Parathyroid adenoma (tissue), 2 donors: ENCODE measurements at regions not wholly inside any gene's neighbourhood (a gene's known extent, or its start where the extent isn't known, plus 50 kb on each side); places are given as distances from the start of the nearest gene placed in this dataset.

Source experiments
- H2AFZ ChIP-seq: fragments of 300-600 bp; sonication (generic); one replicate; pipeline ENCODE4 v1.7.0; 2017; ENCODE audit warnings: antibody characterized with exemption, mild to moderate bottlenecking
- H3K27ac ChIP-seq: fragments of 300-600 bp; sonication (generic); one replicate; pipeline ENCODE4 v1.7.0; 2017
- H3K27me3 ChIP-seq: fragments of 300-600 bp; sonication (generic); one replicate; pipeline ENCODE4 v1.7.0; 2017; ENCODE audit warnings: low read length; ENCODE audit not compliant: control insufficient read depth, insufficient read depth
- H3K36me3 ChIP-seq: fragments of 300-600 bp; sonication (generic); one replicate; pipeline ENCODE4 v1.7.0; 2017; ENCODE audit warnings: low read length; ENCODE audit not compliant: control insufficient read depth, insufficient read depth
- H3K4me1 ChIP-seq: fragments of 300-600 bp; sonication (generic); one replicate; pipeline ENCODE4 v1.7.0; 2017; ENCODE audit warnings: control low read depth
- H3K4me2 ChIP-seq: fragments of 300-600 bp; sonication (generic); one replicate; pipeline ENCODE4 v1.7.0; 2017; ENCODE audit warnings: low read length
- H3K4me3 ChIP-seq: fragments of 300-600 bp; sonication (generic); one replicate; pipeline ENCODE4 v1.7.0; 2017; ENCODE audit warnings: low read depth, low read length
- H3K79me2 ChIP-seq: fragments of 300-600 bp; sonication (generic); one replicate; pipeline ENCODE4 v1.7.0; 2017; ENCODE audit warnings: control low read depth
- H3K9ac ChIP-seq: fragments of 300-600 bp; sonication (generic); one replicate; pipeline ENCODE4 v1.7.0; 2017; ENCODE audit warnings: mild to moderate bottlenecking
- H3K9me3 ChIP-seq: fragments of 300-600 bp; sonication (generic); one replicate; pipeline ENCODE4 v1.7.0; 2017; ENCODE audit warnings: low read length; ENCODE audit not compliant: control insufficient read depth
- CTCF ChIP-seq: fragments of 300-600 bp; sonication (generic); IDR thresholded peaks from one replicate; pipeline ENCODE4 v1.7.0; 2017; ENCODE audit warnings: antibody characterized with exemption, mild to moderate bottlenecking
- donor health status: primary hyperparathyroidism.

- Histone ChIP-seq H3K27ac (no peak overlapping the region), H3K36me3 (no peaks in the 10 kb centered on the region), H3K4me3 (no peak overlapping the region), H3K27me3 (no peaks in the 10 kb centered on the region), H3K79me2 (no peaks in the 10 kb centered on the region), H3K4me1 (no peaks in the 10 kb centered on the region), H3K4me2 (no peak overlapping the region), H3K9ac (no peak overlapping the region), H2AFZ (peak overlapping the region; percentile 66), H3K9me3 (no peaks in the 10 kb centered on the region)
- TF ChIP-seq CTCF, result no peak
Measured at GRCh38 chr9:129242191-129242941, 64.3 kb upstream of the IER5L start.

- H3K4me3 ChIP-seq, result no peak overlapping the region
- no peaks in the 10 kb centered on the region for H3K4me1 ChIP-seq
- no peaks in the 10 kb centered on the region for H3K27me3 ChIP-seq
- H3K4me2 ChIP-seq, result no peak overlapping the region
- H3K27ac ChIP-seq, result no peak overlapping the region
- H3K36me3 ChIP-seq, result no peaks in the 10 kb centered on the region
- no peak overlapping the region for H2AFZ ChIP-seq
- H3K9ac ChIP-seq, result no peak overlapping the region
- H3K9me3 ChIP-seq, result no peaks in the 10 kb centered on the region
- H3K79me2 ChIP-seq, result no peaks in the 10 kb centered on the region
- TF ChIP-seq CTCF, result no peak
Measured at GRCh38 chr9:129241725-129242124, 63.7 kb upstream of the IER5L start.

GRCh38 chr9:129240581-129241211 is 62.6 kb upstream of the IER5L start:
- no peak overlapping the region for H2AFZ ChIP-seq
- no peaks in the 10 kb centered on the region for H3K79me2 ChIP-seq
- no peaks in the 10 kb centered on the region for H3K9me3 ChIP-seq

GRCh38 chr9:129239946-129240490 is 62.0 kb upstream of the IER5L start:
- H3K9ac ChIP-seq, result no peak overlapping the region
- H2AFZ ChIP-seq, result no peak overlapping the region
- no peaks in the 10 kb centered on the region for H3K27me3 ChIP-seq
- H3K36me3 ChIP-seq, result no peaks in the 10 kb centered on the region
- no peak overlapping the region for H3K4me3 ChIP-seq
- no peak overlapping the region for H3K4me2 ChIP-seq
- H3K79me2 ChIP-seq, result no peaks in the 10 kb centered on the region
- TF ChIP-seq CTCF, result no peak
- no peaks in the 10 kb centered on the region for H3K4me1 ChIP-seq
- no peak overlapping the region for H3K27ac ChIP-seq
- no peaks in the 10 kb centered on the region for H3K9me3 ChIP-seq

More at GRCh38 chr9:129240581-129241211, 62.6 kb upstream of the IER5L start:
- H3K4me2 ChIP-seq, result no peak overlapping the region
- H3K4me3 ChIP-seq, result no peak overlapping the region
- H3K27ac ChIP-seq, result no peak overlapping the region
- no peak overlapping the region for H3K9ac ChIP-seq
- no peaks in the 10 kb centered on the region for H3K4me1 ChIP-seq
- no peak for TF ChIP-seq CTCF
- no peaks in the 10 kb centered on the region for H3K36me3 ChIP-seq
- no peaks in the 10 kb centered on the region for H3K27me3 ChIP-seq
